Activated T-cell treated with anti-CD3 and anti-CD28 coated beads for 4 hours (primary cell): ENCODE measurements at regions not wholly inside any gene's neighbourhood (a gene's known extent, or its start where the extent isn't known, plus 50 kb on each side); places are given as distances from the start of the nearest gene placed in this dataset.

Source experiments
- DNase-seq: peaks from one replicate; pipeline ENCODE4 v3.0.0-alpha.2; 2020

DNA sequence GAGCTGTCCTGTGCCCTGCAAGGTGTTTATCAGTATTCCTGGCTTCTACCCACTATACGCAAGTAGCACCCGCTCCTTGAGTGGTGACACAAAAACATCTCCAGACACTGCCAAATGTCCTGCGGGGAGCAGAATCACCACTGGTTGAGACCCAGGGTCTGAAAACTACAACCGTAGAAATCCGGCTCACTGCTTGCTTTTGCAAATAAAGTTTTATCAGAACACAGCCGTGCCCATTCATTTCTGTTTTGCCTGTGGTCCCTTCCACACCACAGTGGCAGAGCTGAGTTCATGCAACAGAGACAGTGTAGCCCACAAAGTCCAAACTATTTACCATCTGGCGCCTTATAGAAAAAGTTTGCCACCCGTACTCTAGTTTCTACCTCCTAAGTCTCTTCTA is 125.7 kb upstream of the DIO3 start:
- no peak for DNase-seq

DNA sequence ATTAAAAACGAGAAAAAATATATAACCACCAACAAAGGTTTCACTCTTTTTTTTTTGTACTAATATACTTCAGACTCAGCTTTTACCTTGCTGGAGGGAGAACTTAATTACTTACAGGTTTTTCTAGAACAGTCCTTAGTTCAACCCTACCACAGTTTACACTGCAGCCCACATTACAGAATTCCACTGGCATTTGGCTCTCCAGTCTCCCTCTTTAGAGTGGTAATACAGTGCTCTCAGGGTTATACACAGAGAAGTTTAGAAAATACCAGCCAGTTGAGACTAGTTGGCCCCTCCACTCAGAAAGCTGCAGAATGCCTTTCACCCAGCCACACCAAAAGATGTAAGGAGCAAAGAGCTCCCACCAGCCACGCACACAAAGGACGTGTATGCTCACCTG is 122.3 kb upstream of the DIO3 start:
- no peak for DNase-seq

DNA sequence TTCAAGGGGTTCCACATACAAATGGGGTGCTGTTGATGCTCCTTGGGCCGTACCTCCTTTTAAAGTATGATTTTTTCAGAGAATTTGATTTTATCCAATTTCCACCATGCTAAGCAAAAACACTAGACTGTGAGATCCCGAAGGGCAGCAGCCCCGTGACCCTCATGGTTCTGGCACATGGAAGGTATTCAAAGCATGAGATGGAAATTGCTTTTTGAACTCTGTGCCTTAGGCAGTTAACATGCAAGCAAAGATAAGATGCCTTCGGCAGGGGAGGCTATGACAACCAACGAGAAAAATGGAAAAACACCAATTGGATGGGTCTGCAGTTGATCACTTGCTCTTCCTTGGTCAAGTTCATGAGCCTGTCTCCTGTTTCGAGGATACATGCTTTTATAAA is 120.8 kb upstream of the DIO3 start:
- no peak for DNase-seq

DNA sequence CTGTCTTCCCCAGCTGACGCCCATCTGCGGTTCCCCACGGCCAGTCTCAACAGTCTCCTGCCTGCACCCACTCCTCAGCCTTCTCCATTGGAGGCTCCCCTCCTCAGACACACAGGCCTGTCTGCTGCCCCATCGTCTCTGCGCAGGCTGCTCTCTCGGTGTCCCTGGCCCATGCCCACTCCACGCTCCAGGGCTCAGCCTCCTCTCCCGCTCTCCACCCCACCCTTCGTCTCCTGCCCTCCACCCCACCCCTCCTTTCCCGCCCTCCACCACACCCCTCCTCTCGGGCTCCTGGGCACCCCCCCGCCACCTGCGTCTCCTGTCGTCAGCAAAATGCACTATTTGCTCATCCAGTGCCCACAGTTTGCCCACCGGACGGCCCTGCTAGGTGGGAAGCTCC is 119.6 kb upstream of the DIO3 start:
- no peak for DNase-seq

DNA sequence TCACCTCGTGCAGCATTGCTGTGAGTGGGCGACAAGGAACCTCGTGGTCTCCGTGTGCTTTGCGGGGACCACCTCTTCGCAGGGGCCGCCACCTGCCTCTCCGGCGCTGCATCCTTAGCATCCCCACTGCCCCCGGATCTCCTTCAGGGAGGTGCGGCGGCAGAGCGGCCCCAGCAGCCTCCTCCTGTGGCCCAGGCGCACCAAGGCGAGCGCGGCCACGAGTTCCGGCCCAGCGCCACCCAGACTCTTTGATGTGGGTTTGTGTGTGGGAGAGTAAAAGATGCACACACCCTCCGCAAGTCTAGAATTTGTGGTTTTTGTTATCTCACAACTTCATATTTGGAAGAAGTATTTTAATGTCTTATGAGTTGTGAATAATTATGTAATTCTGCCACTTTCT is 118.8 kb upstream of the DIO3 start:
- peak; percentile 51 for DNase-seq

DNA sequence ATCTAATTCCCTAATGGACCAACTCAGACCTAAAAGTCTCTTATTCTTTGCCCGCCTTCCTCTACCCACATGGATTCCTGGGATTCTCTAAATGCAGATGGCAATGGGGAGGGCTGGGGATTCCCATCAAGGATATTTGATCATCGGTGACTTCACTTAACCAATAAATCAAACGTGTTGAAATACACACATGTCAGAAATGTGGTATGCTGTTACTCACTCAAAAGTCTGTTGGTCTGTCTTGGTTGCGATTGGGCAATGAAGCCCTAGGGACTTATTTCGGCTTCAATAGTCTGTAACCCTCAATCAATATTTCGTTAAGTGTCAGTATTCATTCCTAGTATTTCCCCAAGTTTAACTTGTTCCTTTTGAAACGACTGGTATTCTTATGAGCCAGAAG is 117.2 kb upstream of the DIO3 start:
- DNase-seq = no peak

DNA sequence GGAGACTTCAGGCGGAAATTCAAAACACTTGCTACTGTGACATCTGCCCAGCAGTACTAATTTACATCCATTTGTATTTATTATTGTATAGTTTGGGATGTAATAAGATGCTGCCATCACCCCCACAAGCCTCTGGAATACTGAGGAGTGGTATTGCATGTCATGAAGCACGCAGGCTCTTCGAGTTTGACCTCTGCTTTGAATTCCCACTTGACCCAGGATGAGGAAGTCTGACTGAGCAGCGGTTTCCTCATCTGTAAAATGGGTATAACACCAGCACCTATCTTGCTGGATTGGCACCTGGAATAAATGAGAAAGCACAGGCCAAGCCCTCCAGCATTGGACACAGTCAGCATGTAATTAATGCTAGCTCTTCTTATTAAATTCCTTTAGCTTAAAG is 116.0 kb upstream of the DIO3 start:
- DNase-seq = no peak

DNA sequence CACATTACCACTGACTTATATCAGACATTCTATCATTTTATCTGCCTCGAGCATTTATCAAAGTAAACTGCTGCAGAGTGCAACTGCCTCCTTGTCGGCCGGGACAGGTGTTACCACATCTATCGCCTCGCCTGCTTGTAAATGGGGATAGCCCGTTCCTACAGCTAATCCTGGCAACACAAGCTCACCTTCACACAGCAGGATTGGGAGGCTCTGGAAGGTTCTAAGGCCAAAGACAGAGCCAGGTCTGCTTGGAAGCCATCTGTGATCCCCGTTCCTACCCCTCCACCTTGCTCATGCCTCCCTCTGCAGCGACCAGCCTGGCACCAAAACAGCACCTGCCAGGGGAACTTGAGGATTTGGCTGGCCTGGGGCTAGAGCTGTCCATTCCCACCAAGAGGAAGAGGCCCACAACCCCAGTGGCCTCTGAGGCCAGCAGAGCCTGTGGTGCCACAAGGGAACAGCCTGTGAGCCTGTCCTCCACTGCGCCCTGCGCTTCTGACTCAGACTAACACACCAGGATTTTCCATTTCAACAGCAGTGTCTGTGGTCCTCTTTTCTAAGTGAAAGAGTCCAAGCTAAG is 114.8 kb upstream of the DIO3 start:
- DNase-seq = no peak

DNA sequence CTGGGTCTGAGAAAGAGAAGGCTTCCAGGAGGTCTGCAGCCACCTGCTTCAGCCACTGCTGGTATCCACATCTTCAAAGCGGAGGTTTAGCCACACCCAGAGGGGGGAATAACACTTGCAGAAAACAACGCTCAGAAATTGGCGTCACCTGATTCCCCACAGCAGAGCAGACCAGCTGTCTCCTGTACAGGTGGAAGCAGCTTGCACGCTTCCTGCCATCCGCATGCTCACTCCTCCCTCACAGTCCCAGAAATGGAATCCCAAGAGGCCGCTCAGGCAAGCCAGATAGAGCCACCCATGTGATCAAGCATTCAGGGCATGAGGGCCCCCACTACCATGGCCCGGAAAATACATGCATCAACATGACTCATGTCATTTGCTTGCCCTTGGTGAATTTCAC is 112.2 kb upstream of the DIO3 start:
- DNase-seq = no peak

DNA sequence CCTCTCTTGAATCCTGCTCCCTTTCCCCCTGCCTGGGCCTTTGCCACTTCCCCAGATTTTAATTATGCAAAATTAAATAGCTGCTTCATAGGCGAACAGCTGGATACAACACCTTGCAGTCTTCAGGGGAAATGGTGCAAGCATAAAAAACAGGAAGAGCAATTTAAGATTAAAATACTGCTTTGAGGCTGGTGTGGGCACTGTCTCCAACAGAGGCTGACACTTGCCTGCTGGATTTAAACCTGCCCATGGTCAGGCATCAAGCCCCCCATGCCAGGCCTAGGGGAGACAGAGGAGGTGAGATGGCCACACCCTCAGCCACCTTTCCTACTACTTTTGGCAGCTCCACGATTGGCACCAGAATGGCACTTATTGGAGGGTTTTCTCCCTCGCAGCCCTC is 110.1 kb upstream of the DIO3 start:
- DNase-seq = no peak

DNA sequence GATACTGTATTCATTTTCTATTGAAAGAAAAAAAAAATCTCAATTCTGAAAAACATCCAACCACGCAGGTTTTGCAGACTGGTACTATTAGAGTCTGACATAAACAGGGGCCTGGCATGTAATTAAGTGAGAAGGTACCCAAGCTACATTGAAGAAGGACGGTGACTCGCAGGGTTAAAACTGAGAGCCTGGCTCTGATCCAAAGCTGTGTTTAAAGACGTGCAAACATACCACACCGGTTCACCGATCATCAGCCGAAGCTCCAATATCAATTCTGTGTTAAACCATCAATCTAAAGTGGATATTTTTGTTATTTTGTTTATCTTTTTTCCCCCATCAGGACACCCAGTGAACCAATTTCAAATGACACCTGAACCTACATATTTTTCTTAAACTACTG is 108.1 kb upstream of the DIO3 start:
- no peak for DNase-seq

DNA sequence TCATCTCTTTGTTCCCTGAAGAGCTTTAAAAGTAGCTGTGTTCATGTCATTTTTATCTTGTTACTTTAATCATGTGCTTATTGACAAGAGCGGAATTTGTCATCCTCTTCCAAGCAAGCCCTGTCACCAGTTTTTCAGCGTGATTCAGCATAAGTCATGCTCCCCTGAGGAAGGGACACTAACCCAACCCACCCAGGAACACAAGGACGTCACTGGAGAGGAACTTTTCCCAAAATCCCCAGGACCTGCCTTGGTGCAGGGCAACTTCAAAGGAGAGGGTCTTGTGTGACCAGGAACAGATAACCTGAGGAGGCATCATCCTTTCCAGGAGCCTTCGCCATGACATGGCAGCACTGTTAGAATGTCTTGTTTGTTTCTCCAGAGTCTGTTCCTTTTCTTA is 107.1 kb upstream of the DIO3 start:
- no peak for DNase-seq

DNA sequence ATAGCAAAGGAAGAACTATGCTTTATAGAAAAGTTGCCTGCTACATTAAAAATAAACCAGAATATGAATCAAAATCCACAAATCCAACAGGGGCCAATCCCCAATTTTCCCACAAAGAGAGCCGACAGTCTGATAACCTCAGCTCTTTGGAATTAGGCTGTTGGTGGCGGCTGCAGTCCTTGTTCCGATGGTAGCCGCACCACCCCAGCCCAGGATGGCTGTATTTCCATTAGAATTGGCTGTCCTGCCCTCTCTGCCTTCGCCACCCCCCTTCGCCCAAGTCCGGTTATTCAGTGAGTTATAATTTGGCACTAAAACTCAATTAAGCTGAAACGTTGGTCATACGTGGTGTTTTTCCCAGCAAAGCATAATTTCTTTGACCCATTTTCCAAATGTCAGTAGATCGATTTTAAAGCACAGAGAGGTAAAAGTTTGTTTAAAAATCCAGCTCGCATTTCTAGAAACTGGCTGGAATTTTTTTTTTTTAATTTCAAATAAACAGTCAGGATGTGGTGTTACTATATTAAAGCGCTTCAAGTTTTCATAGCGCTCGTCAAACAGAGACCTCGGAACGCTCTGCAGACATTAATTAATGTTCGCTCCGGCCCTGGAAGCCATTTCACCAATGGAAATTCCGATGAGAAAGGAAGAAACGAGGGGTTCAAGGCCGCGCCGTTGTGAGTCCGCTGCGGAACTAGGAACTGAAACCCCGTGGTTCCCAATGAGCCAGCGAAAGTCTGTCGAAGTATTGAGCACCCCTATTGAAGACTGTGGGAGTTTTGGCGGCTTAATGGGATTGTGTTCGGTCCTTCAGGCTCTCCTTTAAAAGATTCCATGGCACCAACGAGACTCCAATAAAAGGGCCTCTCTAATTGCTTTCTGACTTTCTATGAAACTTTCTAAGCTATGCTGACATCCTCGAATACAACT is 104.8 kb upstream of the DIO3 start:
- no peak for DNase-seq

DNA sequence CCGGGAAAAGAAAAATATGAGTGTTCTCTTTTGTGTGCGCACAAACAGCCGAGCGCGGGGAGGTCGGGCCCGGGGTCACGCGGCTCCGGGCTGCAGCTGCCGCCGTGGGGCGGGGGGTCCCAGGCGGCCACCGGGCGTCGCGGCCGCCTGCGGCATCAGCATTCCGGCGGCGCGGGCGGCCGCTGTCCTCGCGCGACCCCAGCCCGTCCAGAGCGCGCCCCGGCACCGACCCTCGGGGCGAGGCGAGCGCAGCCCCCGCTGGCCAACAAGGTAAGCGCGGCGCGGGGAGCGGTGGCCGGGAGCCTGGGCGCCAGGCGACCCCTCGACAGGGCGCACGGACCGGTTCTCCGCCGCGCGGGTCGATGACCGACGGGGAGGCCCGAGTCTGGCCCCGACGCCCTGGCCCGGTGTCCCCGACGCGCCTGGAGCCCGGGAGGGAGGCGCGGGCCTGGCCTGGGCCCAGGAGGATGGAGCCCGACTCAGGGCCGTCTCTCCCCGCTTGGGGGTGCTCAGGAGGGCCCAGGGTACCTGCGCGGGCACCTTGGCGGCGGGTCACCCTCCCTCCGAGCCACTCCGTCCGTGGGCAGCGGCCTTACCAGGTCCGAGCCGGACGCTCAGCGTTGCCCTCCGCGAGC is 103.9 kb upstream of the DIO3 start:
- no peak for DNase-seq

DNA sequence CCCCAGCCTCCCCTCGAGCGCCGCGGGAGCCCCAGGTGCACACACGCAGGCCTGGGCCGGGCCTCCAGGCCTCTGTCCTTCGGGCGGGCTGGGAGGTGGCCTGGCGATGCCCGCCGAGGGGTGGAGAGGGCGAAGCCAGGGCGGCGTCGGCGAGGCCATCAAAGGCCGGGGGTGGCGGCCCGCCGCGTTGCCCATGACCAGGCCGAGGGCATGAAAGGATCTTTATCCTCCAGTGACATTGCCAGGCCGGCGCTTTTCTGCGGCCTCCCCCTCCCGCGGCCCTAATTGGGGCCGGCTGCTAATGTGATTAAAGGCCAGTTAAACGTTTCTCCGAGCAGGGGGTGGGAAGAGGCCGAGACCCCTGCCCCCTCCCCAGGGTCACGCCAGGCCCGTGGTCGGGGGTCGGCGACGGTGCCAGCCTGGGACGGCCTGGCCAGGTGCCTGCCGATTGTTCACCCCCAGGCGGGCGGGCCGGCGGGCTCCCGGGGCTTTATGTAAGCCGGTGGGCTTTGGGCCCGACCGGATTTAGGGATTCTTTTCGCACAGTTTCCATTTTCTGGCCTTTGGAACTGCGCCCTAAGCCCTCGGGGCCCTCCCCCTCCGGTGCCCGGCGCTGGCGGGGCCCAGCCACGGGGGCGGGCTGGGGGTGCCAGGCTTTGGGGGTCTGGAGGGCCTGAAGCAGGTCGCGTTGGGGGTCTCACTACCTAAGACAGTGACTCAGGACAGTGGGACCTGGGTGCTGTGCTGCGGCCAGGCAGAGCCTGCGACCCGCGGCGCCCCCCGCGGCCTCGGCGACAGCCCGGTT is 103.2 kb upstream of the DIO3 start:
- DNase-seq = no peak

DNA sequence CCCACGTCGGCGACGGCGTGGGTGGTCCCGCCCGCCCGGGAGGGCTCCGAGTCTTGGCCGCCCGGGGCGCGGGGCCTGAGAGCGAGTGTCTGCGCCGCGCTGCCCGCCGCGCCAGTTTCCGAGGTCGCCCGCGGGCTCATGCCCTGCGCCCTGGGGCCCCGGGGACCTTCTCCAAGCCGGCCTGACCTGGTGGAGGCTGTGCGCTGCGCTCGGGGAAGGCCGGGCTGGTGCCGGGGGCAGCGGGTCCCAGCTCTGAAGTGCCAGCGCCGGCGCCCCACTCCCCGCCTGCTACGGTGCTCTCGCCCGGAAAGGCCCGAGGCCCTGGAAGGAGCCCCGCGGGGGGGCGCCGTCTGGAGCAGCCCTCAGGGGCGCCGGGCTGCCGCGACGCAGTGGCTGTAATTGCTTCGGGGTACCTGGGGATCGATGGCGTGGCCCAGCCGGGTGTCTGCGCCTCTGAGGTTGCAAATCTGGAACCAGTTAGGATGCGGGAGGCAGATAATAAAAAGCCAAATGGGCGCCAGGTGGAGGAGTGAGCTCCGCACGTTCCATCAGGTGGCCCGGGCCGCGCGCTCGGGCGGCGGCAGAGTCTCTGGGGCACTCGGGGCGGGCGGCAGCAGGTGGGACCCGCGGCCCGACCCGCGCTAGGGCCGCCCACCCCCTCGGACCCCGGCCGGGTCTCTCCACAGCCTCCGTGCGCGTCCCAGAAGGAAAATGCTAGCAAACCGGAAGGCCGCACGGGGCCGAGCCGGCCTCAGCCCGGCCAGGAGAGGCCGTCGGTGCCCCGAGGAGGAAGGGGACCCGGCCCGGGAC is 102.3 kb upstream of the DIO3 start:
- DNase-seq = no peak

DNA sequence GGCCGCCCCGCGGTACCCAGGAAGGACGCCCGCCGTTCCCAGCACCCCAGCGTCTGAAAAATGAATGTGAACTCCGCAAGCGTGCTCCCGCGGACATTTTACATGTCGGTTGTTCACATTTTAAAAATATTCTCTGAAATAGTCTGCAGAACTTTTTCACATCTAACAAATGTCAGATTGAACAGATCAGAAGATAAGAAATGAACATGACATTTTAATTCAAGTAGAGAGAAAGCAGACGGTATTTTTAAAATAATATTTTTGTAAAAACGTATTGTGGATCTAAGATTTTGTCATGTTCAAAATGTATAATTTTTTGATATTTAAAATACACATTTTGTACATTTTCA is 101.8 kb upstream of the DIO3 start:
- DNase-seq = no peak

DNA sequence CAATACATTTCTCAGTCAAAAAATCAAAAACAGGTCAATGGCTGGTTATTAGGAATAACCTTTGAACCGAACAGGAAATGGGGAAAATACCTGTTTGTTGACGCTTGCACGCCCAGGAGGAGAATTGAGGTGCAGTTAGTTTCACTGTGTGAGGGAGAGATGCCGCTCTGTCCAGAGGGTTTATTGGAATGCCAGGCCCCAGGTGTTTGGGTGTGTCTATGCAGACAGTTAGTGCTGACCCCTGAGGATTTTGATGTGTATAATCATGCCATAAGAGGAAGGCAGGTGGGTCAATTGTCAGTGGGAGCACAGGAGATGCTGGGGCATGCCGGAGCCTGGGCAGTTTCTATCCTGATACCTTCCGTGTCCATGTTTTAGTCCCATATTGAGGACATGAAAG is 100.8 kb upstream of the DIO3 start:
- DNase-seq = no peak

DNA sequence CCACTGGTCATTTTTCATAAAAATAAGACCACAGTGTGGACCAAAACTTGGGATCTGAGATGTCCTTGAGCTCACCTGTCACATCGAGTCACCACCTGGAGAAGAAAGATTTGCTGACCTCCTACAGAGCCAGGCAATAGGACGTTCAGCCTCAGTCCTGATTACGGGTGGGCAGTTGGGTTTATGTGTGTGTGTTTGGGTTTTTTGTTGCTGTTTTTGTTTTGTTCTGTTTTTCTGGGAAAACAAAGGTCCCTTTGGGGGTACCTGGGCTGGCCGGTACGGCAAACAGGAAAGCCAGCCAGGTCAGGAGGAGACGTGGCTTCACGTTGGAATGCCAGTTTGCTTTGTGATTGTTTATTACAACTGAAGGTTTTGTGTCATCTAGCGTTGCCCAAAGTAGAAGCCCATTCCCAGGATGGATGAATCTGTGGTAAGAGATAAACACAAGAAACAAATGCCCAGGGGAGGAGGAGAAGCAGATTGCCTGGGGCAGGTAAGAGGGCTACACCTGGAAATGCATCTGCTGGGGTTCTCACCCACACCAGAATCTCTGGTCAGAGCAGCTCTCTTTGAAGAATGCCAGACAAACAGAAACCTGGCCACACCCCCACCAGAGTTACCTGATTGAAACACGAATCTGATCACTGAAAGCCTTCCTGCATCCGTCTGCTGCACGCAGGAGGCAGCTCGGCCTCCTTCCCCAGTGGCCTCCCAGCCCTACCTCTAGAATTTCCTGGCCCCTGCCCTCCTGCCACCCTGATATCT is 100.1 kb upstream of the DIO3 start:
- DNase-seq = no peak

DNA sequence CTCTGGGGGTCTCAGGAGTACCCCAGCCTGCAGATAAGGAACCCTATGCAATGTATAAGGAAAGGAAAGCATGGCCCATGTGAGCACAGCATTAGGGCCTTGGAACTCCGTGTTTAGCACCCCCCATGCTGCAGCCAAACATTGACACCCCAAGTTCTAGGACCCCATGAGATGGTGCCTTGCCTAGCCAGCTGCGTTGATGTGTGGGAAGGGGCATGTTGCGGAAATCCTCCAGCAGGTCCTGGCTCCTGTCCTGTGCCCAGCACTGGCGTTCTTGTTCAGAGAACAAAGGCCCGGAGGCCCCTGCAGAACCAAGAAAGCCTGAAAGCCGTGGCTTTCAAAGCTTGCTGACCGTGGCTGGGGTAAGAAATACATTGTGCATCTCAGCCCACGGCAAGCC is 99.4 kb upstream of the DIO3 start:
- no peak for DNase-seq

DNA sequence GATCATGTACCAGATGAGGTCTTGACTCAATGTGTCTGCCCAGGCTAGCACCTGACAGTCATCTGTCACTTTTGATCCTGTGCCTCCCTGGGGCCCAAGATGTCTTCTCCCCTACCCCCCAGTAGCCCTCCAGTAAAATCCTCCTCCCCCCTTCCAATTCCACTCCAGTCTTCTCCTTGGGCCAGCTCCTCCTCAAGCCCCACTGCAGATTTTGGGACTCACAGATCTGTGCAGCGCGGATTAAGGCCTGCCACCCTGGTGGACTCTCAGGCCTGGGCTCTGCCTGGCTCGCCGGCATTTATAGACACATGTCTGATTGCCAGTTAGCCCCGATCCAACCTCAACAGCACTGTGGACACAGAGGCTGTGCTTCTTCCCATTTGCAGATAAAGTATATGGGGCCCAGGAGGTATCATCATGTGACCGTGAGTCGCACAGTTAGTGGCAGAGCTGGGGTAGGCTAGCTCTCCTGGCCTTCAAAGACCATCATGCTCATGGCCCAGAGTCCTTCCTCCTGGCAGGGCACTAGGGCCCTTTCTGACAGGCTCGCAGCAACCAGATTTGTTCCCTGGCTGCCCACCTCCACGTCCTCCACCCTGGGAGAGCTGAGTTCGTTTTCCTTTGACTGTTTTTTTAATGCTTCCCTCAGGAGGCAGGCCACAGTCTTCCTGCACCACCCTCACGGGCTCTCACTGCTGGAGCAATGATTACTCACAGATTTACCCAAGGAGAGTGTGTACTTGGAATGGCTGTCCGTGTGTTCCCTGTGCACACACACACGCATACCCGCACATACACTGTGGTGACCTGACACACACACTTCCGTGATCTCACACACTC is 98.3 kb upstream of the DIO3 start:
- DNase-seq = no peak
